D341Med (cell line): ENCODE measurements at regions not wholly inside any gene's neighbourhood (a gene's known extent, or its start where the extent isn't known, plus 50 kb on each side); places are given as distances from the start of the nearest gene placed in this dataset.

Source experiments
- DNase-seq: peaks from one replicate; pipeline ENCODE4 v3.0.0; 2012; ENCODE audit warnings: low spot score

DNA sequence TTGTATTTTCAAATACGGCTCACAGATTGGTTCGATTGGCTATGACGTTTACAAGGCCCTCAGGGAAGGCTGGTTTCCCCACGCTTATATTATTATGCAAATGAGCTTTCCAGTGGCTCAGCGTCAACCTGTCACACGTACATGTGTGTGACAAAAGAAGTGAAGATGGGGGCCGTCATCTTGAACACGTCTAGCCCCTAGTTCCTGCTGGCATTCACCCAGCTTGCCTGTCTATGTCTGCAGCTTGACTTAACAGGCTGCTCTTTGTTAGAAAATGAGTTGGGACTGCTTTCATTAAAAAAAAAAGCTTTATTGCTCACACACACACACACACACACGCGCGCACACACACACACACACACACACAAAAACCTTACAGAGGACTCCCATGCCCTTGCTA is 283.6 kb upstream of the CTSO start:
- DNase-seq: no peak

DNA sequence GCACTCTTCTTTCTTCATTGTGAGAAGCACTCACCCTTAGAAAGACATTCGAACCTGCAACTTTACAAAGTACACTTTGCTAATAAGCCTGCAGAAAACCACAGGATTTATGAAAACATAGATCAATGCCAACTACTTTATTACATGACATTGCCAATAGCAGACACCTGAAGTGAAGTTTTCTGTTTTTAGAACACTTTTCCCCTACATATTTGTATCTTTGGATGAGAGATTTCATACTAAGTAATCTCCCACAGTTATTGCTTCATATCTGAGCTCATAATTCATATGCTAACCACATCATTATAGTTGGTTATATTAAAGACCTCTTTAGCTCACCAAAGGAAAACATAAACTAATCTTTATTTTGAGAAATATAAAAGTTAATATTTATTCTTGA is 276.5 kb upstream of the CTSO start:
- no peak for DNase-seq

DNA sequence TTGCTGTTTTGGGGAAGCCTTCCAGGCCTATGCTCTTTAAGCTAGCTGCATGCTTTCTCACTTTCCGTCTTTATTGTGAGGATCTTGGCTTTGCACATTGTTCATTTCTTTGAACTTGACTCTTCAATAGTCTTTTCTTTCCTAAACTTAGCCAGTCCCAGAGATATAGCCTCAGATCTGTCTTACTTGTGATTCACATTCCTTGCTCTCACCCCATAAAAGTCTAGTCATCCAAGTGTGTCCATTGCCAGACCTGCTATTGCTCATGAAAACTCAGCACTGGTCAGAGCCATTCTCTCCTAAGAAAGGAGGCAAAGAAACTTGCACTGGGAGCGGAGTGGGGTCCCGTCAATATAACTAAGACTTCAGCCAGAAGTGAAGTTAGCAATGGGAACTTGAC is 275.0 kb upstream of the CTSO start:
- no peak for DNase-seq

DNA sequence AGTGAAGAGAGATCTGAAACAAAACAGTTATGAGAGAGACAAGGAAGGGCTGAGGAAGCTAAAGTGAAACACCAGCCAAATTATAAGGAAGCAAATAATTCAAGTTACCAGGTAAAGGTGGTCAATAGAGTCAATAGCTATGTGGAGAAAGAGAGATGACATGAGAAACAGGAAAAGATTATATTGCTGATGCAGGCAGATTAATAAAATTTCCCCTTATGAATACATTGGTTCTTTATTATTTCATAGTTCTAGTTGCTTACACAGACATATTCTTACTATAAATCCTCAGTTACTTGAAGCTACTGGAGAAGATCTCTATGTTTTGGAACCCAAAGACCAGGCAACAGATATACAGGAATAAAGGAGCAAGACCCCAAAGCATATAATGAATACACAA is 273.7 kb upstream of the CTSO start:
- DNase-seq: no peak

DNA sequence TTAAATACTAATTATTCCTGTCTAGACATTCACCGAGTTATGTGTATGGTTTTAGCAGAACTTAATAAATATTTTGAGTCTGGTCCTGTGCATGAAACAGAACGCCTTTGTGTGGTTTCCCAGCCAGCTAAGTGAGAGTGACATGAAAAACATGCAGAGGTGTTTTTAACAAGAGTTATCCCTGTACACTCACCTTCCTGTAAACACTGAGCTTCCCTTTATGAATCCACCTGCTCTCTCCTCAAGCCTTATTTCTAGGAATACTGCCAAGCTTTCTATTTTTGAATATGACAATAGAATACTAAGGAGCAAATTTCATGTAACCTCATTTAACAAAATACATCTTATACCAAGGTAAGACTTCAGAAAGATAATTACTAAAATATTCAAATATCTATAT is 270.3 kb upstream of the CTSO start:
- DNase-seq: no peak

DNA sequence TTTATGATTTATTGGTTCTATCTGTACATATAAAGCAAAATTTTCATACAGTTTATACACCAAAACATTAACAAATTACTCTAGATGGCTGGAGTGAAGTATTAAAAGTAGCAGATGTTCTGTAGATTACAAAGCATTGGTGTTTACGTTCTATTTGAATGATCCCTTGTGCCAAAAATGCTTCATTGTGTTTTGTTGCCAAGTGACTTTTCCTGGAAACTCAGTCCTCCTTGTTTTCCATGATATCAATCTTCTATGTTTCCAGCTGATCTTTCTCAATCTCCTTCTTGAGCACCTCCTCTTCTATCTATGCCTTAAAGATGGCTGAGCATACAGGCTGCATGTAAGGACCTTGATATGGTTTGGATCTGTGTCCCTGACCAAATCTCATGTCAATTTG is 263.6 kb upstream of the CTSO start:
- no peak for DNase-seq

DNA sequence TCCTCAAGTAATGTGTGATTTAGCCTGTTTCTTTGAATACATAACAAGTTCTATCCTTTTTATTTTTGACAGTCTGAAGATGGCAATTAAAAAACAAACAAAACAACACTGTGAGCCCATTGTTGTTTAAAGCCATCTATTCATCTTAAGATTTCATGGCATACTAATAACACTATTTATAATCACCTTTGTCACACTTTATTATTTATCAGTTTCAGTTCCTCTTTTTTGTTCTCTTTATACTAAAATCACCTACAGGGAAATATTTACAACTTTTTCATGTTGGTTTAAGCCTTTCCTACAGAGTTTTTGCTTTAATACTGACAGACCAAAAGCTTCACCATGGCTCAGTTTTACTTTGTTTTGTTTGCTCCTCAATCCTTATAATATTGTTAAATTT is 247.4 kb upstream of the CTSO start:
- DNase-seq: no peak

DNA sequence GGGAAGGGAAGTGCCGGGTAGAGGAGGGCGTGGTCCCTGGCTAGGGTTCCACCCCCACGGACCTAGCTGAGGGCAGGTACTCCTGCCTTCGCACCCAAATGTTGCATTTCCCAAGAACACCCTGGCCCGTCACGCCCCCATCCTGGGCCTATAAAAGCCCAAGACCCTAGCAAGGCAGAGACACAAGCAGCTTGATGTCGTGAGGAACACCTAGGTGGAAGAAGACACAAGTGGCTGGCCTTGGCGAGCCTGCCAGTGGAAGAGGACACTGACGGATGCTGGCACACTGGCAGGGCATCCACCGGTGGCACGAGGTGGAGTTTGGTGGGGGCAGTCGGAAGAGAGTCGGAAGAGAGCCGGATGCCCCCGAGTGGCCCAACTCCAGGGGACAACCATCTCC is 244.8 kb upstream of the CTSO start:
- no peak for DNase-seq

DNA sequence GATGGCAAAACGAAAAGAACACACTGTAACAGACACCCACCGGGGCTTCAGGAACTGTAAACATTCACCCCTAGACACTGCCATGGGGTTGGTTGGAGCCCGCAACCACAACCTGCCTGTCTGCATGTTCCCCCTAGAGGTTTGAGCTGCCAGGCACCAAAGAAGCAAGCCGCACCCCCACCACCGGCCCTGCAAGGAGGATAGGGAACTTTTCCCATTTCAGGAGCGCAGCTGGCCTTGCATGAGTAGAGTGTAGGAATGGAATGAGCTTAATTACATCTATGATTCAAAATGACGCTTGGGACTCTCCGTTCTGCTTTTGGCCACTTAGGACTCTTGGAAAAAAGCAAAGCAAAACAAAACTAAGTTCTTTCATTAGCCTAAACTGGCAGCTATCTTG is 243.6 kb upstream of the CTSO start:
- DNase-seq: no peak

DNA sequence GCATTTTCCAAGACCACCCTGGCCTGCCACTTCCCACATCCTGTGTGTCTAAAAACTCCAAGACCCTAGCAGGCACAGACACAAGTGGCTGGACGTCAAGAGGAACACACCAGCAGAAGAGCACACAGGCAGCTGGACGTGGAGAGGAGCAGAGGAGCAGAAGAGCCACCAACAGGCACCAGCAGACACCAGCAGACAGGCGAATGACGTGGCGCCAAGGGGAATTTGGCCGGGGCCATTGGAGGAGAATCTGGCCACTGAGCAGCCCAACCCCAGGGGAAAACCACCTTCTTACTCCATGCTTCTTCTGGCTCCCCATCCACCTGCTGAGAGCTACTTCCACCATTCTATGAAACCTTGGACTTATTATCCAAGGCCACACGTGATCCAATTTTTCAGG is 243.1 kb upstream of the CTSO start:
- no peak for DNase-seq

DNA sequence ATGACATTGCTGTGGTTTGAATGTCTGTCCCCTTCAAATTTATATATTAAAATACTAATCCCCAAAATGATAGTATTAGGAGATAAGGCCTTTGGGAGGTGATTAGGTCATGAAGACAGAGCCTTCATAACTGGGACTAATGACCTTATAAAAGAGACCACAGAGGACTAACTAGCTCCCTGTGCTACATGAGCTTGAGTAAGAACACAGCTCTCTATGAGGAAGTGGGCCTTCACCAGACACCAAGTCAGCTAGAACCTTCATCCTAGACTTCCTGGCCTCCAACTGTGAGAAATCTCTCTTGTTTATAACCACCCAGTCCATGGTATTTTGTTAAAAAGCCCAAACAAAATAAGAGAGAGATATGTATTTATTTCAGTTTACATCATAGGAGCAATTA is 242.2 kb upstream of the CTSO start:
- DNase-seq: no peak

DNA sequence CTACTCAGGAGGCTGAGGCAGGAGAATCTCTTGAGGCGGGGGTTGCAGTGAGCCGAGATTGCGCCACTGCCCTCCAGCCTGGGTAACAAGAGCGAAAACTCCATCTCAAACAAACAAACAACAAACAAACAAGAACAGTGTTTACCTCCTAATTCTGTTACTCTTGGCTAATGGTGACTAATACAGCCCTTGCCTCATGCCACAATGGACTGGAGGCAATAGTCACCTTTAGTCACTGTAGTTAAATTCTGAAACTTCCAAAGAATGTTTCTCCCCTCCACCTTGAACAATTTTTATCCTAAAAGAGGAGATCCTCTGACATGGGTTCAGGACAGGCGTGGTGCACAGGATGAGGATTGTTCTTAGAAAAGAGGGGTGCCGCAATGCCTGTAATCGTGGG is 241.2 kb upstream of the CTSO start:
- DNase-seq: no peak

DNA sequence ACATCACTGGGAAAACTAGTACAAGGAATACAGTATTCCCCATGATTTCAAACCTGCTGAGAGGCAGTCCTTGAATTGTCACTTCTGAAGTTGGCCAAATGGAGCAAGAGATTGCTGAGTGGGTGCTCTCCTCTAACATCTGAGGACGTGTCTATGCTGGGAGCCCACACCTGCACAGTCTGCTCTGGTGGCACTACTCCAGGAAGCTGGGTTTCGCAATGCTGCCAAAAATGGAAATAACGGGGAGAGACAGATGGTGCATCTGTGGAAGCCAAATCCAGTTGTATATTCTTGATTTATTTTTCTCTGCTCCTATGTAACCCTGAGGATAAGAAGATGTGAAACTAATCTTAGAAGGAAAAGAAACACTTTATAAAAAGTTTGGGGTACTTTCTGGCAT is 240.1 kb upstream of the CTSO start:
- DNase-seq: peak; percentile 40

DNA sequence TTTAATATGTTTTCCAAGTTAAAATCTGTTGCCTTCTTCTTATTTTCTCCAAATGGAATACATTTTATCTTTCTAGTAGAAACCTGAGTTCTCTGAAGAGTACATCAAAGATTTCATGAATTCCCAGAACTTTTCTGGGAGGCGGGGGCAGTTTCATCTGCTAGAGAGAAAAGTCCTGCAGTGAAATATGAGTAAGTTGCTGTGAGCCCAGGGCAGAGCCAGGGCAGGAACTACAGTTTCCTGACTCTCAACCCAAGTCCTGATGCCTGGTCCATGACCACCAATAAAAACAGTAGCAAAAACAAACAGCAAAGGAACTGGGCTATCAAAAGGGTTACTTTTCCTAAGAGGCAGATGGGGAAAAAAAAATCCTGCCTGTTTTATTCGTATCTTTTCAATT is 239.4 kb upstream of the CTSO start:
- DNase-seq: no peak

DNA sequence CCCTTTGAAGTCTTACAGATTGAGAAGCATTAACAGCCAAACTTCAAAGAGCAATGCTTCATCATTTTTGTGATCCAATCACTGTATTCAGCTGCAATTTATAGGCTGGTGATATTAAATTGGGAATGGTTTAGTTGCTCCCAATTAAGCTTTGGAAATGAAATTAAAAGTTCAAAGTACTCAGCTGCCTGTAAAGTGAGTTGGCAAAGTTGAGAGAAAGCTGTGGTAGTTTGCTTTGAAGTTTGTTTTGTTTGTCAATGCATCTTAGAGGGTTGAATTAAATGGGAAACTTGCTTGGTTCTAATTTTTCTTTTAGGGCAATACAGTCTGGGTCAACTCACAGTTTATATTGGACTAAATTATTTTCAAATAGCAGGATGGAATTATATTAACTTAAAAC is 238.4 kb upstream of the CTSO start:
- DNase-seq: no peak

DNA sequence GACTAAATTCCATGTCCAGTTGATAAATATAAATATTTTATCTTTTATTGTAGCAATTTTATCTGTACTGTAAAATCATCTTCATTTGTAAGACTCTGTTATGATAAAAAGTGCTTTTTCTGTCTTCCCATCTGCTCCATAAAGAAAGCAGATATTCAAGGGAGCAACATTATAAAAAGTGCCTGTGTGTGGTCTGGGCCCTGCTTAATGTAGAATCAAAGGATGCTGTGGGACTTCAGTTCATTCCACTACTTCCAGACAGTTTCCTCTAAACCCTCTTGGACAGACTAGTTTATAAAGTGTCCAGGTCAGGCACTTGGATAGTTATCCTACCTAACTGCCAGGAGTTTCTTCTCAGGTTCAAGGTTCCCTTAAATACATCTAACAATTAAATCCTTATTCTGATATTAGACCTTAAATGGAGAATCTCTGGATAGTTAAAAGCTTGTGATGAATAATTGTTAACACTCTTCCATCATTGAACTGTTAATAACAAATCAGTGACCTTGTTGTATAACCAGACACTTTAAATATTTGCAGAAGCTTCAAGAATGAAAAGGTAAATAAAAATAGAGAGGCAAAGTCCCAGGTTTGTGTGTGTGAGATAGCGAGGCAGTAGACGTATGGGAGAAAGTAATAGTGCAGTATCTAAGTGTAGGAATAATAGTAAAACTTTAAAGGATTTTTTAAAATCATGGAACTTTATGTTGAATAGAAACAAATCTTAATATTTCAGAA is 237.5 kb upstream of the CTSO start:
- DNase-seq: no peak

DNA sequence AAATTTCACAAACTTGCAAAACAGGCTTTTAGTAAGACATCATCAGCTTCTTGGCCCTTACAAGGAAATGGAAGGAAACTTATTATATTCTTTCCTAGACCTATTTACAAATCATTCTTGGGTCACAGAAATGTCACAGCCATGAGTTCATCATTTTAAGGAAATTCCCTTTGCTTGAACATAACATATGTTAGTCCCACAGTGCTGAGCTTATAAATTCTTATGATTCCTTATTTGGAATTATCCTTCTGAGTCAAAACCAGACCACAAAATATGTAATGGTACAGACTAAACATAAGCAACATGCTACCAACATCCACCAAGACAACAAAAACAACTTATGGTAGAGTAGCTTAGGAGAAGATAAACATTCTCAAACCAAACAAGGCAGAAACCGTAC is 236.9 kb upstream of the CTSO start:
- no peak for DNase-seq

DNA sequence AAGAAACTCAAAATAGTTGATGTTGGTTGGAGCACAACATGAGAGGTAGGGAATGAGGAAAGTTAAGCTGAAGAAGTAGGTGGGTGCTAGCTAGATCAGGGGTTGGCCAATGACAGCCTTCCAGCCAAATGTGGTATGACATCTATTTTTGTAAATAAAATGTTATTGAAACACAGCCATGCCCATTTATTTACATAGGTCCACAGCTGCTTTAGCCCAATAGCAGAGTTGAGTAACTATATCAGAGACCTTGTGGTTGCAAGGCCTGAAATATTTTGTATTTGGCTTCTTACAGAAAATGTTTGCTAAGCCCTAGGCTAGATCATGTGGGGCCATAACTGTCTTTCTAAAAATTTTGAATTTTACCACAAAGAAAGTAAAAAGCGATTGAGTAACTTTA is 234.9 kb upstream of the CTSO start:
- no peak for DNase-seq

DNA sequence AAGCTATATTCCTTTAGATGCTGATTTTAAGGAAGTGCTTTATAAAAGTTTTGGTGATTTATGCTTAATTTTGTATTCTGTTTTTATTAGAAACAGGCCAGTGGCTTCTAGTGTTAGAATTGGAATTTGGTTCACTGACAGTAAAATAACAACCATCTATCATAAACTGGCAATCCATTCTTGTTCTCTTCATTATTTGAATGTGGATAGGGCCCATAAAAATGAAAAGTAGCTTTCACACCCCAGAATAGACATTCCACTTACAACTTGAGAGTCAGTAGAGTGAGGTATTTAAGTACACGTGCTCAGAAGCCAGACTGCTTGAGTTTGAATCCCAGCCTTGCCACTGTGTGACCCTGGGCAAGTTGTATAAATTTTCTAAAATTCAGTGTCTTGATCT is 232.4 kb upstream of the CTSO start:
- no peak for DNase-seq

DNA sequence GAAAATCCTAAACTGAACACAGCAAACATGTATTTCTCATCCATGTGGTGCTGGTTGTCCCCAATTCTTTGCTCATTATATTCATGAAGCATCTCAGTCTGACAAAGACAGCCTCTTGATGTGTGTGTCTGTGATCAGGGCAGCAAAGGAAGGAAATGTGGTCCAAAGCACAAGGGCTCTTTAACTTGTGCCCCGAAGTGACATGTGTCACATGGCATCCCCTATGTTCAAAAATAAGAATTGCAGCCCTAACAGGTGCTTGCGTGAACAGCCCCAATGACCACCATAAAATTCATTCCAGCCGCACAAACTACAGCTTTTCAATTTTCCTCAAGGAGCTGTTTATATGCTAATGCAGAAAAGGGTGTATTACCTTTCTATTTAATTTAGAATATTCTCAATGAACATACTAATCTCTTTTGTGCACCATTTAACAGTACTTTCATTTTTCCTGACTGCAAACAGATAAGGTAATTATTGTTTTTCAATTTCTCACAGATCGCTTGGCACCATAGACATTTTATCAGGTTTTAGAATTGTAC is 231.9 kb upstream of the CTSO start:
- no peak for DNase-seq

DNA sequence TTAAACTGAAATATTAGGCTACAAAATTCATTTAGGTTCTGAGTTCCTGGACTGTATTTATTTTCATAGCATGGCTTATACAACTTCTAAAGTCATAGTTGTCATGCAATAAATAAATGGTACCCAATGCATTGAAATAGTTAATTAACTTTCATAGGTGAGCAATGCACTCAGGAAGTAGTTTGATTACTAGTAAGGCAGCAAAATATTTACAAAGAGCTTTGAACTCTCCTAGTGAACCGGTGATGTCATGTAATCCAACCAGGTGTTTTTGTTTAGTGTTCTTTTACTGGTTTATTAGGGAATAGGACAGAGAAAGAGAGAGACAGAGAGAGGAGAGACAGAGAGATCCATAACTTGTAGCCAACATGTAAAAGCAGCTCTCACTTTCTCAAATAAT is 228.6 kb upstream of the CTSO start:
- no peak for DNase-seq

DNA sequence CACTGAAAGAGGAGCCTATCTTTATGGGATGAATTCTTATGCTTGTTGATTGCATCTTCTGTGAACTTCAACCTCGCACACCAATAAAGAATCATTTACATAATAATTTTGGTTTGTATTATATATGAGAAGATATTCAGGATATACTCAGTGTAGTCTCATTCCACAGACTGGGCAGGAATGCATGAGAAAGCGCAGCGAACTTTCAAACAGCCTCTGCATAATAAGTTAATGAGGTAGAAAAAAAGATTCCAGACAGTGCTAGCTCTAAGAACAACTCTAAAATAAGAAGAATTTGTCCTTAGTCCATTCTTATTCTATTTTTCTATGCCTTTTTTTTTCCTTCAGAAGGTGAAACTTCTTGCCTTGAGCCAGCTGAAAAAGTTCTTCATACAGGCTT is 224.3 kb upstream of the CTSO start:
- DNase-seq: no peak

DNA sequence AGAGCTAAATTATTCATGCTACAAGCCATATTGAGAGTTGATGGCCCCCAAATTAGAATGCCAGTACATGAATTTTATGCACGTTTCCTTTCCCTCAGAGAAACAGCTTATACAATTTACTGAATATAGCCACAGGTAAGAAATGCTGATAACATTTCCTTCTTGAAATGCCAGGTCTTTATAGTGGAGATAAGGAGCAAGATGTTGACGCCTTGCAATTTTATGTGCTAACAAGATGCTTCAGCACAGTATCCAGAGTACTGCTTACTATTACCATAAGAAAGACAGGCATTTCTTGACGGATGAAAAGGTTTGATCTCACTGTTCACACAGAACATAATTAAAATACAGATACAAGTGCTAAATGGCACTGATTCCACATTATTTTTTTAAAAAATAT is 223.2 kb upstream of the CTSO start:
- no peak for DNase-seq

DNA sequence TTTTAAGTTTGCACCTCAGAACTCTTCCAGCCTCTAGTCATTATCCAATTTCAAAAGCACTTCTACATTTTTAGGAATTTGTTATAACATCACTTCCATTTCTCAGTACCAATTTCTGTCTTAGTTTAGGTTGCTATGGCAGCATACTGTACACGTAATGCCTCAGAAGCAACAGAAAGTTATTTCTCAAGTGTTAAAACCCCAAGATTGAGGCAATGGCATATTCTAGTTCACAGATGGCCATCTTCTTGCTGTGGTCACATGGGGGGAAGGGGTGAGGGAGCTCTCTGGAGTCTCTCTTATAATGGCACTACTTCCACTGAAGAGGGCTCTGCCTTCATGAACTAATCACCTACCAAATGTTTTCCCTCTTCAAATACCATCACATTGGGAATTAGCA is 220.3 kb upstream of the CTSO start:
- no peak for DNase-seq

DNA sequence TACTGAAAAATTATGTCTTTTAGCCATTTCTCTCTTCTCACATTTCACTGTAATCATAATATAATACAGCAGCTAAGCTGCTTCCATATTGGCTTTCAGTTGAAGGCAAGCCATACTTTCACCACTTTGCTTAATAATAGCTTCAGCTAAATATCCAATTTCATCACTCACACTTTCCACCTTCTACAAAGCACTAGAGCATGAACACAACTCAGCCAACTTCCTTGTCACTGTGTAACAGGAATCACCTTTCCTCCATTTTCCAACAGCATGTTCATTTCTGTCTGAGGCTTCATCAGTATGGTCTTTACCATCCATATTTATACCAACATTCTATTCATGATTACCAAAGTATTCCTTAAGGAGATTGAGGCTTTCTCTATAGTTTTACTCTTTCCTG is 219.8 kb upstream of the CTSO start:
- no peak for DNase-seq
